Adrenal gland (tissue), 5 donors: ENCODE measurements at regions not wholly inside any gene's neighbourhood (a gene's known extent, or its start where the extent isn't known, plus 50 kb on each side); places are given as distances from the start of the nearest gene placed in this dataset.

Experiments
- CTCF ChIP-seq, 6 experiments: fragments of 450-650 bp in 4 of 6; fragments of 200-600 bp in 2 of 6; sonication (generic) in 1 of 6; IDR thresholded peaks; 1 replicate in 5 of 6; 2 replicates in 1 of 6; pipeline versions ENCODE4 v1.5.1 to v1.8.0; 2016 to 2021; ENCODE audit warnings: antibody characterized with exemption in 6 of 6, mild to moderate bottlenecking in 2 of 6, moderate library complexity in 1 of 6
- POLR2A ChIP-seq, 2 donors: fragments of 450-650 bp; IDR thresholded peaks; one replicate each; pipeline ENCODE4 v1.6.1; 2017; ENCODE audit warnings: antibody characterized with exemption in 2 of 2, mild to moderate bottlenecking in 2 of 2, moderate library complexity in 1 of 2
- donor health status: DM: no; HTN: no; CAD: no.

- TF ChIP-seq POLR2A (IDR thresholded peaks at IDR 0.05) (no peak), CTCF (IDR thresholded peaks at IDR 0.05) (no peak)
Measured at GRCh38 chr1:29875557-29876028, 639.3 kb downstream of the PTPRU start.
